SU-DHL-6 (cell line): ENCODE measurements at regions not wholly inside any gene's neighbourhood (a gene's known extent, or its start where the extent isn't known, plus 50 kb on each side); places are given as distances from the start of the nearest gene placed in this dataset.
"Not testable (repeated sequence)": the region's sequence is repeated elsewhere in the genome, so short reads cannot be mapped to it uniquely, and the experiment has no call there.

Source experiments
- CTCF ChIP-seq: fragments of 200-600 bp; sonication (generic); IDR thresholded peaks from one replicate; pipeline ENCODE4 v1.5.1; 2017; ENCODE audit warnings: antibody characterized with exemption, mild to moderate bottlenecking, low read length, moderate library complexity; ENCODE audit not compliant: insufficient read depth, poor library complexity, severe bottlenecking
- EZH2phosphoT487 ChIP-seq: fragments of 200-600 bp; sonication (generic), shearing (Covaris generic); conservative IDR thresholded peaks from 2 replicates; pipeline ENCODE4 v1.6.1; 2018; ENCODE audit warnings: mild to moderate bottlenecking, antibody characterized with exemption, low read length, moderate library complexity, mixed read lengths

- not testable (repeated sequence) for TF ChIP-seq CTCF, EZH2phosphoT487
Observed at GRCh38 chr5:104316676-104317075, 754.1 kb upstream of the NUDT12 start.
